ENCODE measurements at regions not wholly inside any gene's neighbourhood (a gene's known extent, or its start where the extent isn't known, plus 50 kb on each side); places are given as distances from the start of the nearest gene placed in this dataset.

- Histone ChIP-seq H3K4me1 (ENCODE audit: insufficient read depth, low read length) (peaks cover 5% of the 10 kb centered on the region; the same call in 1 of the 2 replicates), H3K36me3 (ENCODE audit: insufficient read depth, low read depth, low read length) (no peaks in the 10 kb centered on the region), H3K9ac (ENCODE audit: low read depth, low read length) (no peak overlapping the region), H3K27ac (ENCODE audit: low read length) (no peak overlapping the region), H3K27me3 (ENCODE audit: insufficient read depth, low read length) (no peaks in the 10 kb centered on the region; the same call in 1 of the 2 replicates), H3K4me3 (ENCODE audit: low read length) (no peak overlapping the region), H3K9me3 (ENCODE audit: insufficient read depth, low read depth, low read length) (no peaks in the 10 kb centered on the region)
Measured at GRCh38 chr15:96542130-96542770, 211.8 kb downstream of the NR2F2 start.

GRCh38 chr15:96544162-96544756 is 213.8 kb downstream of the NR2F2 start:
- no peaks in the 10 kb centered on the region for H3K36me3 ChIP-seq (ENCODE audit: insufficient read depth, low read depth, low read length)
- H3K9me3 ChIP-seq (ENCODE audit: insufficient read depth, low read depth, low read length) = no peaks in the 10 kb centered on the region
- no peak overlapping the region for H3K4me3 ChIP-seq (ENCODE audit: low read length)
- 0 out of 2 replicates have a peak, but pooled peaks cover 2% of the 10 kb centered on the region for H3K4me1 ChIP-seq (ENCODE audit: insufficient read depth, low read length)
- H3K27ac ChIP-seq (ENCODE audit: low read length) = no peak overlapping the region
- H3K27me3 ChIP-seq (ENCODE audit: insufficient read depth, low read length) = no peaks in the 10 kb centered on the region; the same call in 1 of the 2 replicates
- H3K9ac ChIP-seq (ENCODE audit: low read depth, low read length) = no peak overlapping the region

- H3K9me3 ChIP-seq (ENCODE audit: insufficient read depth, low read depth, low read length) = no peaks in the 10 kb centered on the region
- no peaks in the 10 kb centered on the region; the same call in 1 of the 2 replicates for H3K27me3 ChIP-seq (ENCODE audit: insufficient read depth, low read length)
- H3K36me3 ChIP-seq (ENCODE audit: insufficient read depth, low read depth, low read length) = no peaks in the 10 kb centered on the region
- H3K9ac ChIP-seq (ENCODE audit: low read depth, low read length) = no peak overlapping the region
- no peak overlapping the region for H3K4me3 ChIP-seq (ENCODE audit: low read length)
- no peaks in the 10 kb centered on the region for H3K4me1 ChIP-seq (ENCODE audit: insufficient read depth, low read length)
- H3K27ac ChIP-seq (ENCODE audit: low read length) = no peak overlapping the region
Measured at GRCh38 chr15:96549136-96549535, 218.6 kb downstream of the NR2F2 start.

- Histone ChIP-seq H3K9me3 (ENCODE audit: insufficient read depth, low read depth, low read length) (no peaks in the 10 kb centered on the region), H3K36me3 (ENCODE audit: insufficient read depth, low read depth, low read length) (no peaks in the 10 kb centered on the region), H3K27ac (ENCODE audit: low read length) (no peak overlapping the region), H3K4me1 (ENCODE audit: insufficient read depth, low read length) (no peaks in the 10 kb centered on the region), H3K9ac (ENCODE audit: low read depth, low read length) (no peak overlapping the region), H3K4me3 (ENCODE audit: low read length) (no peak overlapping the region), H3K27me3 (ENCODE audit: insufficient read depth, low read length) (no peaks in the 10 kb centered on the region)
Measured at GRCh38 chr15:96551196-96551595, 220.7 kb downstream of the NR2F2 start.

GRCh38 chr15:96551722-96552121 is 221.2 kb downstream of the NR2F2 start:
- no peak overlapping the region for H3K4me3 ChIP-seq (ENCODE audit: low read length)

GRCh38 chr15:96553006-96553405 is 222.5 kb downstream of the NR2F2 start:
- no peaks in the 10 kb centered on the region for H3K36me3 ChIP-seq (ENCODE audit: insufficient read depth, low read depth, low read length)
- H3K27me3 ChIP-seq (ENCODE audit: insufficient read depth, low read length) = no peaks in the 10 kb centered on the region
- H3K4me3 ChIP-seq (ENCODE audit: low read length) = no peak overlapping the region
- H3K27ac ChIP-seq (ENCODE audit: low read length) = no peak overlapping the region
- H3K9ac ChIP-seq (ENCODE audit: low read depth, low read length) = no peak overlapping the region
- no peaks in the 10 kb centered on the region for H3K9me3 ChIP-seq (ENCODE audit: insufficient read depth, low read depth, low read length)
- no peaks in the 10 kb centered on the region for H3K4me1 ChIP-seq (ENCODE audit: insufficient read depth, low read length)

More at GRCh38 chr15:96551722-96552121, 221.2 kb downstream of the NR2F2 start:
- no peaks in the 10 kb centered on the region for H3K9me3 ChIP-seq (ENCODE audit: insufficient read depth, low read depth, low read length)
- no peaks in the 10 kb centered on the region for H3K36me3 ChIP-seq (ENCODE audit: insufficient read depth, low read depth, low read length)
- no peaks in the 10 kb centered on the region for H3K27me3 ChIP-seq (ENCODE audit: insufficient read depth, low read length)
- H3K27ac ChIP-seq (ENCODE audit: low read length) = no peak overlapping the region
- no peaks in the 10 kb centered on the region for H3K4me1 ChIP-seq (ENCODE audit: insufficient read depth, low read length)
- no peak overlapping the region for H3K9ac ChIP-seq (ENCODE audit: low read depth, low read length)

- Histone ChIP-seq H3K27ac (ENCODE audit: low read length) (no peak overlapping the region), H3K4me1 (ENCODE audit: insufficient read depth, low read length) (no peaks in the 10 kb centered on the region), H3K4me3 (ENCODE audit: low read length) (no peak overlapping the region), H3K9me3 (ENCODE audit: insufficient read depth, low read depth, low read length) (no peaks in the 10 kb centered on the region), H3K27me3 (ENCODE audit: insufficient read depth, low read length) (no peaks in the 10 kb centered on the region), H3K9ac (ENCODE audit: low read depth, low read length) (no peak overlapping the region), H3K36me3 (ENCODE audit: insufficient read depth, low read depth, low read length) (no peaks in the 10 kb centered on the region)
Measured at GRCh38 chr15:96553451-96553850, 223.0 kb downstream of the NR2F2 start.

- H3K4me1 ChIP-seq (ENCODE audit: insufficient read depth, low read length) = no peaks in the 10 kb centered on the region
- H3K4me3 ChIP-seq (ENCODE audit: low read length) = no peak overlapping the region
- H3K9me3 ChIP-seq (ENCODE audit: insufficient read depth, low read depth, low read length) = no peaks in the 10 kb centered on the region
- no peak overlapping the region for H3K27ac ChIP-seq (ENCODE audit: low read length)
- no peak overlapping the region for H3K9ac ChIP-seq (ENCODE audit: low read depth, low read length)
- no peaks in the 10 kb centered on the region for H3K36me3 ChIP-seq (ENCODE audit: insufficient read depth, low read depth, low read length)
- H3K27me3 ChIP-seq (ENCODE audit: insufficient read depth, low read length) = no peaks in the 10 kb centered on the region
Measured at GRCh38 chr15:96553931-96554330, 223.4 kb downstream of the NR2F2 start.

- H3K4me3 ChIP-seq (ENCODE audit: low read length) = no peak overlapping the region
- H3K27me3 ChIP-seq (ENCODE audit: insufficient read depth, low read length) = no peaks in the 10 kb centered on the region
- no peak overlapping the region for H3K27ac ChIP-seq (ENCODE audit: low read length)
- H3K4me1 ChIP-seq (ENCODE audit: insufficient read depth, low read length) = no peaks in the 10 kb centered on the region
- no peaks in the 10 kb centered on the region for H3K9me3 ChIP-seq (ENCODE audit: insufficient read depth, low read depth, low read length)
- H3K36me3 ChIP-seq (ENCODE audit: insufficient read depth, low read depth, low read length) = no peaks in the 10 kb centered on the region
- H3K9ac ChIP-seq (ENCODE audit: low read depth, low read length) = no peak overlapping the region
Measured at GRCh38 chr15:96554541-96554940, 224.0 kb downstream of the NR2F2 start.

GRCh38 chr15:96559087-96559486 is 228.6 kb downstream of the NR2F2 start:
- H3K4me1 ChIP-seq (ENCODE audit: insufficient read depth, low read length) = no peaks in the 10 kb centered on the region
- no peak overlapping the region for H3K27ac ChIP-seq (ENCODE audit: low read length)
- H3K36me3 ChIP-seq (ENCODE audit: insufficient read depth, low read depth, low read length) = no peaks in the 10 kb centered on the region
- H3K4me3 ChIP-seq (ENCODE audit: low read length) = no peak overlapping the region
- H3K27me3 ChIP-seq (ENCODE audit: insufficient read depth, low read length) = no peaks in the 10 kb centered on the region
- no peak overlapping the region for H3K9ac ChIP-seq (ENCODE audit: low read depth, low read length)
- H3K9me3 ChIP-seq (ENCODE audit: insufficient read depth, low read depth, low read length) = no peaks in the 10 kb centered on the region

GRCh38 chr15:96559631-96560030 is 229.1 kb downstream of the NR2F2 start:
- H3K9me3 ChIP-seq (ENCODE audit: insufficient read depth, low read depth, low read length) = no peaks in the 10 kb centered on the region
- H3K27ac ChIP-seq (ENCODE audit: low read length) = no peak overlapping the region
- no peak overlapping the region for H3K9ac ChIP-seq (ENCODE audit: low read depth, low read length)
- no peak overlapping the region for H3K4me3 ChIP-seq (ENCODE audit: low read length)
- H3K27me3 ChIP-seq (ENCODE audit: insufficient read depth, low read length) = no peaks in the 10 kb centered on the region
- H3K4me1 ChIP-seq (ENCODE audit: insufficient read depth, low read length) = no peaks in the 10 kb centered on the region
- H3K36me3 ChIP-seq (ENCODE audit: insufficient read depth, low read depth, low read length) = no peaks in the 10 kb centered on the region

- Histone ChIP-seq H3K9me3 (ENCODE audit: insufficient read depth, low read depth, low read length) (no peaks in the 10 kb centered on the region), H3K4me3 (ENCODE audit: low read length) (no peak overlapping the region), H3K27me3 (ENCODE audit: insufficient read depth, low read length) (no peaks in the 10 kb centered on the region), H3K4me1 (ENCODE audit: insufficient read depth, low read length) (no peaks in the 10 kb centered on the region), H3K9ac (ENCODE audit: low read depth, low read length) (no peak overlapping the region), H3K27ac (ENCODE audit: low read length) (no peak overlapping the region), H3K36me3 (ENCODE audit: insufficient read depth, low read depth, low read length) (no peaks in the 10 kb centered on the region)
Measured at GRCh38 chr15:96560246-96560895, 229.9 kb downstream of the NR2F2 start.

All from iPS-20b (cell line).